IMR-90 (cell line): ENCODE measurements at regions not wholly inside any gene's neighbourhood (a gene's known extent, or its start where the extent isn't known, plus 50 kb on each side); places are given as distances from the start of the nearest gene placed in this dataset.

Experiments
- ATAC-seq: fragments of 200-7000 bp; cut with Tn5 transposase; 2 replicates; pipeline ENCODE4 v1.9.1; 2020; ENCODE audit warnings: low read depth, mild to moderate bottlenecking, moderate library complexity
- BruUV-seq: library from RNA; stranded (reverse); fragments of 400-500 nt; replicated peaks from 2 replicates; lab custom pipeline; 2021; lab: Mats Ljungman, UMichigan
- CTCF ChIA-PET: fragments of 300-600 bp; formaldehyde crosslinking; extraction: SDS; loops from one replicate; lab custom pipeline; 2021; ENCODE audit warnings: antibody characterized with exemption; lab: Yijun Ruan, JAX
- POLR2A ChIA-PET: fragments of 300-600 bp; sonication (Branson Sonifier 250); formaldehyde crosslinking; loops from one replicate; lab custom pipeline; 2022; ENCODE audit warnings: antibody characterized with exemption; ENCODE audit not compliant: unreplicated experiment; lab: Charles Lee
- DNase-seq: peaks from one replicate; pipeline ENCODE4 v3.0.0; 2013
- H2AFZ ChIP-seq: replicated peaks from 2 replicates; pipeline ENCODE3; 2013; ENCODE audit warnings: low read length, mild to moderate bottlenecking; ENCODE audit not compliant: poor library complexity
- H2AK5ac ChIP-seq: 2 replicates; pipeline ENCODE4 v1.6.1; 2013; ENCODE audit warnings: low read depth, low read length, inconsistent platforms
- H2AK9ac ChIP-seq: replicated peaks from 2 replicates; pipeline ENCODE3; 2013; ENCODE audit warnings: mild to moderate bottlenecking, low read depth, low read length, moderate library complexity; ENCODE audit not compliant: poor library complexity
- H2BK120ac ChIP-seq: 2 replicates; pipeline ENCODE4 v1.6.1; 2013; ENCODE audit warnings: low read depth, low read length, inconsistent platforms
- H2BK15ac ChIP-seq: 3 replicates; pipeline ENCODE4 v1.6.1; 2013; ENCODE audit warnings: low read depth, low read length, inconsistent platforms
- H2BK20ac ChIP-seq: 2 replicates; pipeline ENCODE4 v1.6.1; 2013; ENCODE audit warnings: low read depth, mild to moderate bottlenecking, inconsistent platforms, low read length, moderate library complexity
- H2BK5ac ChIP-seq: 2 replicates; pipeline ENCODE4 v1.6.1; 2013; ENCODE audit warnings: mild to moderate bottlenecking, low read depth, low read length, inconsistent platforms; ENCODE audit not compliant: poor library complexity, severe bottlenecking
- H3K14ac ChIP-seq: replicated peaks from 2 replicates; pipeline ENCODE4 v1.6.1; 2013; ENCODE audit warnings: low read depth, low read length, inconsistent platforms
- H3K18ac ChIP-seq: 2 replicates; pipeline ENCODE4 v1.6.1; 2013; ENCODE audit warnings: low read depth, low read length, control low read depth
- H3K23ac ChIP-seq: 2 replicates; pipeline ENCODE4 v1.6.1; 2013; ENCODE audit warnings: low read depth, low read length, inconsistent platforms
- H3K27ac ChIP-seq: 2 replicates; pipeline ENCODE4 v1.5.1; 2013; ENCODE audit warnings: mild to moderate bottlenecking, control low read depth, low read length; ENCODE audit not compliant: insufficient read depth
- H3K27me3 ChIP-seq: 2 replicates; pipeline ENCODE4 v1.6.1; 2013; ENCODE audit warnings: low read length; ENCODE audit not compliant: control insufficient read depth, insufficient read depth
- H3K36me3 ChIP-seq: 2 replicates; pipeline ENCODE4 v1.6.1; 2013; ENCODE audit warnings: low read length, mixed read lengths; ENCODE audit not compliant: control insufficient read depth, insufficient read depth
- H3K4ac ChIP-seq: 2 replicates; pipeline ENCODE4 v1.6.1; 2013; ENCODE audit warnings: low read depth, low read length, inconsistent platforms
- H3K4me1 ChIP-seq: 2 replicates; pipeline ENCODE4 v1.6.1; 2013; ENCODE audit warnings: low read length, mixed read lengths; ENCODE audit not compliant: control insufficient read depth, insufficient read depth
- H3K4me2 ChIP-seq: 2 replicates; pipeline ENCODE4 v1.6.1; 2013; ENCODE audit warnings: low read depth, mild to moderate bottlenecking, control low read depth, low read length, moderate library complexity
- H3K4me3 ChIP-seq: 2 replicates; pipeline ENCODE4 v1.5.1; 2013; ENCODE audit warnings: low read depth, mild to moderate bottlenecking, control low read depth, low read length, moderate library complexity; ENCODE audit not compliant: insufficient read depth
- H3K56ac ChIP-seq: 2 replicates; pipeline ENCODE4 v1.6.1; 2013; ENCODE audit warnings: low read length, inconsistent platforms; ENCODE audit not compliant: insufficient read depth; ENCODE audit errors: extremely low read depth
- H3K79me1 ChIP-seq, 2 experiments: 2 replicates each; pipeline ENCODE4 v1.6.1; 2013; ENCODE audit warnings: low read length in 2 of 2, inconsistent platforms in 1 of 2, low read depth in 1 of 2
- H3K9ac ChIP-seq: 2 replicates; pipeline ENCODE4 v1.6.1; 2013; ENCODE audit warnings: low read depth, low read length, control low read depth
- H3K9me1 ChIP-seq: 2 replicates; pipeline ENCODE4 v1.6.1; 2013; ENCODE audit warnings: low read length, inconsistent platforms; ENCODE audit not compliant: insufficient read depth
- H3K9me3 ChIP-seq: 2 replicates; pipeline ENCODE4 v1.6.1; 2013; ENCODE audit warnings: low read length; ENCODE audit not compliant: control insufficient read depth, insufficient read depth
- H4K20me1 ChIP-seq: 2 replicates; pipeline ENCODE4 v1.6.1; 2013; ENCODE audit warnings: low read length, inconsistent platforms; ENCODE audit not compliant: insufficient read depth
- H4K5ac ChIP-seq: 2 replicates; pipeline ENCODE4 v1.6.1; 2013; ENCODE audit warnings: mild to moderate bottlenecking, low read depth, low read length, control low read depth
- H4K8ac ChIP-seq, 2 experiments: 2 replicates each; pipeline ENCODE4 v1.6.1; 2013; ENCODE audit warnings: low read depth in 2 of 2, low read length in 2 of 2, control low read depth in 1 of 2, inconsistent platforms in 1 of 2
- H4K91ac ChIP-seq: 2 replicates; pipeline ENCODE4 v1.6.1; 2013; ENCODE audit warnings: low read depth, low read length, inconsistent platforms; ENCODE audit not compliant: insufficient read depth
- BHLHE40 ChIP-seq: fragments of 150-350 bp; IDR thresholded peaks from 2 replicates; pipeline ENCODE4 v1.6.1; 2016; ENCODE audit warnings: mild to moderate bottlenecking, low read depth, low read length
- CEBPB ChIP-seq: IDR thresholded peaks from 2 replicates; pipeline ENCODE4 v1.6.1; 2012; ENCODE audit warnings: low read depth, low read length, improper control_type of control experiment
- CHD1 ChIP-seq: IDR thresholded peaks from 2 replicates; pipeline ENCODE4 v1.6.1; 2012; ENCODE audit warnings: low read depth, low read length, improper control_type of control experiment
- CTCF ChIP-seq: conservative IDR thresholded peaks from 2 replicates; pipeline ENCODE4 v1.5.1; 2012; ENCODE audit warnings: mild to moderate bottlenecking, low read depth, low read length, improper control_type of control experiment
- FOS ChIP-seq: fragments of 150-350 bp; IDR thresholded peaks from 2 replicates; pipeline ENCODE4 v1.6.1; 2016; ENCODE audit warnings: low read depth, low read length
- MAFK ChIP-seq: IDR thresholded peaks from 2 replicates; pipeline ENCODE4 v1.6.1; 2012; ENCODE audit warnings: low read depth, low read length, improper control_type of control experiment
- MAZ ChIP-seq: IDR thresholded peaks from 2 replicates; pipeline ENCODE4 v1.6.1; 2012; ENCODE audit warnings: low read depth, mild to moderate bottlenecking, low read length, improper control_type of control experiment, moderate library complexity, borderline replicate concordance
- MXI1 ChIP-seq: IDR thresholded peaks from 2 replicates; pipeline ENCODE4 v1.6.1; 2012; ENCODE audit warnings: low read depth, mild to moderate bottlenecking, low read length, moderate library complexity, borderline replicate concordance
- NFE2L2 ChIP-seq: fragments of 150-350 bp; IDR thresholded peaks from 2 replicates; pipeline ENCODE4 v1.6.1; 2016; ENCODE audit warnings: low read depth, mild to moderate bottlenecking, low read length
- POLR2A ChIP-seq: IDR thresholded peaks from 2 replicates; pipeline ENCODE4 v1.6.1; 2012; ENCODE audit warnings: mild to moderate bottlenecking, low read depth, low read length
- RAD21 ChIP-seq: IDR thresholded peaks from 2 replicates; pipeline ENCODE4 v1.6.1; 2012; ENCODE audit warnings: low read length, improper control_type of control experiment
- RCOR1 ChIP-seq: IDR thresholded peaks from 2 replicates; pipeline ENCODE4 v1.6.1; 2012; ENCODE audit warnings: mild to moderate bottlenecking, low read length, improper control_type of control experiment; ENCODE audit not compliant: insufficient replicate concordance
- RFX5 ChIP-seq: IDR thresholded peaks from 2 replicates; pipeline ENCODE4 v1.8.0; 2012; ENCODE audit warnings: low read depth, mild to moderate bottlenecking, low read length, moderate library complexity
- SMC3 ChIP-seq: fragments of 150-350 bp; IDR thresholded peaks from 2 replicates; pipeline ENCODE4 v1.6.1; 2016; ENCODE audit warnings: low read depth, mild to moderate bottlenecking, antibody characterized with exemption, low read length, moderate library complexity
- USF2 ChIP-seq: fragments of 150-350 bp; IDR thresholded peaks from 2 replicates; pipeline ENCODE4 v1.6.1; 2017; ENCODE audit warnings: mild to moderate bottlenecking, antibody characterized with exemption, low read length, low read depth
- WGBS, 2 experiments: methylation state at CpG; one replicate each; pipeline versions ENCODE4 v1.1.5 to v1.1.7; 2013; ENCODE audit warnings: missing lambda C conversion rate in 2 of 2; ENCODE audit not compliant: insufficient read length in 1 of 2; ENCODE audit errors: extremely low coverage in 2 of 2; 5-methylcytosine and 5-hydroxymethylcytosine counted together
- dilution Hi-C: fragments of 300-500 bp; cut with HindIII; formaldehyde crosslinking; loops from one replicate; pipeline ENCODE4 v1.14.3; 2018; ENCODE audit warnings: low sequenced_read_pairs; ENCODE audit not compliant: unreplicated experiment
- in situ Hi-C: fragments of 300-500 bp; cut with MboI; formaldehyde crosslinking; loops from 3 replicates; pipeline ENCODE4 v1.14.3; 2019; ENCODE audit warnings: low sequenced_read_pairs, inconsistent platforms, mixed read lengths
- intact Hi-C: fragments of 100-400 bp; cut with micrococcal nuclease; formaldehyde crosslinking; loops from 2 replicates; pipeline ENCODE4 v1.10.0; 2022
- TF ChIP-seq, protein P1 (sequence below): fragments of 150-350 bp; IDR thresholded peaks from 2 replicates; pipeline ENCODE4 v1.6.1; 2016; ENCODE audit warnings: low read depth, mild to moderate bottlenecking, low read length, moderate library complexity, borderline replicate concordance

DNA sequence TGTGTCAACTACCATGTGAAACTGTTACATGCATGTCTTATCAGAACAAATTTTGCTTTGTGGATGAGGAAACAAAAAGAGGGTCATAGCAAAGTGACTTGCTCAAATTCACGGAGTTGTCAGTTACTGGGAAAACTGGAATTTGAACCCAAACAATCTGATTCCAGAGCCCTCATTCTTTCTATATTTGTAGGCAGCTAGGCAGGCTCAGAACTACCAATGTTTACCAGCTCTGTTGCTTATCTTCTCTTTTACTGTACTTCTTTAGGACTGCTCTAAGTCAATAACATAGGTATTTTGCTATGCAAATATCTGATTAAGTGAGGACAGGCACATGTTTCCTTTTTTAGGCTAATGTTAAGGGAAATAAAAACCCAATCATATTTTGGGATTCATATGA, 450.5 kb downstream of the ZPLD1 start:
- Histone ChIP-seq H3K79me1 (no peaks in the 10 kb centered on the region), H2AFZ (no peak overlapping the region), H3K36me3 (no peaks in the 10 kb centered on the region), H2BK20ac (no peak overlapping the region), H3K9me3 (no peaks in the 10 kb centered on the region), H3K9ac (no peak overlapping the region), H3K4ac (no peak overlapping the region), H3K18ac (no peak overlapping the region), H4K91ac (no peak overlapping the region), H3K23ac (no peak overlapping the region), H3K4me2 (no peak overlapping the region), H4K8ac (no peak overlapping the region), H3K27me3 (no peaks in the 10 kb centered on the region), H4K20me1 (no peaks in the 10 kb centered on the region), H3K9me1 (no peaks in the 10 kb centered on the region), H2AK9ac (no peak overlapping the region), H2BK5ac (no peak overlapping the region), H4K5ac (no peak overlapping the region), H3K4me1 (no peaks in the 10 kb centered on the region), H3K14ac (no peak overlapping the region), H2AK5ac (no peak overlapping the region), H2BK120ac (no peak overlapping the region), H2BK15ac (no peak overlapping the region), H3K56ac (no peak overlapping the region), H3K4me3 (no peak overlapping the region), H3K27ac (no peak overlapping the region)
- WGBS, 2 experiments = no CpG with 5 or more reads among the region's 1 CpG
- POLR2A ChIA-PET = no interaction called here
- CTCF ChIA-PET = no interaction called here
- BruUV-seq = no TSS peak
- TF ChIP-seq NFE2L2 (no peak), SMC3 (no peak), RCOR1 (no peak), CEBPB (no peak), MXI1 (no peak), CTCF (no peak), MAZ (no peak), FOS (no peak), POLR2A (no peak), MAFK (no peak), RFX5 (no peak), BHLHE40 (no peak), USF2 (no peak), CHD1 (no peak), RAD21 (no peak)
- TF ChIP-seq, protein P1, sequence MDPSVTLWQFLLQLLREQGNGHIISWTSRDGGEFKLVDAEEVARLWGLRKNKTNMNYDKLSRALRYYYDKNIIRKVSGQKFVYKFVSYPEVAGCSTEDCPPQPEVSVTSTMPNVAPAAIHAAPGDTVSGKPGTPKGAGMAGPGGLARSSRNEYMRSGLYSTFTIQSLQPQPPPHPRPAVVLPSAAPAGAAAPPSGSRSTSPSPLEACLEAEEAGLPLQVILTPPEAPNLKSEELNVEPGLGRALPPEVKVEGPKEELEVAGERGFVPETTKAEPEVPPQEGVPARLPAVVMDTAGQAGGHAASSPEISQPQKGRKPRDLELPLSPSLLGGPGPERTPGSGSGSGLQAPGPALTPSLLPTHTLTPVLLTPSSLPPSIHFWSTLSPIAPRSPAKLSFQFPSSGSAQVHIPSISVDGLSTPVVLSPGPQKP = no peak
- in situ Hi-C loops = no loop called here
- ATAC-seq (no peak), DNase-seq (no peak)
- dilution Hi-C loops = no loop called here
- intact Hi-C loops = no loop called here
